ENCODE measurements at regions not wholly inside any gene's neighbourhood (a gene's known extent, or its start where the extent isn't known, plus 50 kb on each side); places are given as distances from the start of the nearest gene placed in this dataset.
"Not testable (repeated sequence)": the region's sequence is repeated elsewhere in the genome, so short reads cannot be mapped to it uniquely, and the experiment has no call there.

DNA sequence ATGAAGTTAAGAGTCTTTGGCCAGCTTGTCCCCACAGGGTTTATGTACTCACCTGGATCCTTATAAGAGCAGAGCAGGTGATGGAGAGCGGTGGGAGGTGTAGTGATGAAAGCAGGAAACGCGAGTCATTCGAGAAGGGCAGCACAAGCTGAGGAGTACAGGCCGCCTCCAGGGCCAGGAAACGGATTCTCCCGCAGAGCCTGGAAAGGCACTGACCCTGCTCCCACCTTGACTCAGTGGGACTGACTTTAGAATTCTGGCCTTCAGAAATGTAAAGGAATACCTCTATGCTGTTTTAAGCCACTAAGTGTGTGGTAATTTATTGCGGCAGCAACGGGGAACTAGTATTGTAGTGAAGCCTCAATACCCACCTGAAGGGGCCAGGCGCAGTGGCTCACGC is 137.7 kb upstream of the KCTD7 start:
- TF ChIP-seq, protein P1, sequence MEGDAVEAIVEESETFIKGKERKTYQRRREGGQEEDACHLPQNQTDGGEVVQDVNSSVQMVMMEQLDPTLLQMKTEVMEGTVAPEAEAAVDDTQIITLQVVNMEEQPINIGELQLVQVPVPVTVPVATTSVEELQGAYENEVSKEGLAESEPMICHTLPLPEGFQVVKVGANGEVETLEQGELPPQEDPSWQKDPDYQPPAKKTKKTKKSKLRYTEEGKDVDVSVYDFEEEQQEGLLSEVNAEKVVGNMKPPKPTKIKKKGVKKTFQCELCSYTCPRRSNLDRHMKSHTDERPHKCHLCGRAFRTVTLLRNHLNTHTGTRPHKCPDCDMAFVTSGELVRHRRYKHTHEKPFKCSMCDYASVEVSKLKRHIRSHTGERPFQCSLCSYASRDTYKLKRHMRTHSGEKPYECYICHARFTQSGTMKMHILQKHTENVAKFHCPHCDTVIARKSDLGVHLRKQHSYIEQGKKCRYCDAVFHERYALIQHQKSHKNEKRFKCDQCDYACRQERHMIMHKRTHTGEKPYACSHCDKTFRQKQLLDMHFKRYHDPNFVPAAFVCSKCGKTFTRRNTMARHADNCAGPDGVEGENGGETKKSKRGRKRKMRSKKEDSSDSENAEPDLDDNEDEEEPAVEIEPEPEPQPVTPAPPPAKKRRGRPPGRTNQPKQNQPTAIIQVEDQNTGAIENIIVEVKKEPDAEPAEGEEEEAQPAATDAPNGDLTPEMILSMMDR (IDR thresholded peaks at IDR 0.05), result not testable (repeated sequence)
- TF ChIP-seq POLR2A, POLR2AphosphoS5 (IDR thresholded peaks at IDR 0.05): not testable (repeated sequence)
